Upper lobe of right lung (tissue), 1 donor: ENCODE measurements at regions not wholly inside any gene's neighbourhood (a gene's known extent, or its start where the extent isn't known, plus 50 kb on each side); places are given as distances from the start of the nearest gene placed in this dataset.
A peak's percentile ranks its signal among the peaks of the same experiment; 100 is the strongest.

Source experiments
- ATAC-seq: fragments of 200-7000 bp; cut with Tn5 transposase; one replicate; pipeline ENCODE4 v1.9.1; 2020; ENCODE audit warnings: mild to moderate bottlenecking, moderate library complexity
- DNase-seq: peaks from one replicate; pipeline ENCODE4 v3.0.0-alpha.2; 2020
- H3K27ac ChIP-seq: fragments of 200-600 bp; one replicate; pipeline ENCODE4 v1.8.0; 2022
- H3K27me3 ChIP-seq: fragments of 200-600 bp; one replicate; pipeline ENCODE4 v1.8.0; 2022; ENCODE audit warnings: mild to moderate bottlenecking
- H3K36me3 ChIP-seq: fragments of 200-600 bp; one replicate; pipeline ENCODE4 v1.8.0; 2022
- H3K4me1 ChIP-seq: fragments of 200-600 bp; one replicate; pipeline ENCODE4 v1.8.0; 2022
- H3K4me3 ChIP-seq: fragments of 200-600 bp; one replicate; pipeline ENCODE4 v1.8.0; 2022; ENCODE audit warnings: mild to moderate bottlenecking
- H3K9me3 ChIP-seq: fragments of 200-600 bp; one replicate; pipeline ENCODE4 v1.8.0; 2022
- CTCF ChIP-seq: fragments of 200-600 bp; IDR thresholded peaks from one replicate; pipeline ENCODE4 v1.8.0; 2022; ENCODE audit warnings: antibody characterized with exemption
- intact Hi-C: fragments of 100-400 bp; cut with DNase I; formaldehyde crosslinking; loops from one replicate; pipeline ENCODE4 v1.11.0; 2022
- donor health status: DM: no; HTN: yes; CAD: no; lungs with severe emphysema.

GRCh38 chr2:239471011-239471792, 70.4 kb upstream of the HDAC4 start:
- Histone ChIP-seq H3K27me3 (no peaks in the 10 kb centered on the region), H3K4me3 (no peak overlapping the region), H3K4me1 (no peaks in the 10 kb centered on the region), H3K27ac (no peak overlapping the region), H3K9me3 (no peaks in the 10 kb centered on the region), H3K36me3 (no peaks in the 10 kb centered on the region)
- intact Hi-C loops, result no loop called here
- DNase-seq (no peak), ATAC-seq (no peak)
- TF ChIP-seq CTCF, result no peak

- intact Hi-C loops, result no loop called here
- no peak for ATAC-seq
- H3K27ac ChIP-seq, result no peak overlapping the region
- H3K4me3 ChIP-seq, result no peak overlapping the region
- H3K36me3 ChIP-seq, result no peaks in the 10 kb centered on the region
- TF ChIP-seq CTCF, result no peak
- no peaks in the 10 kb centered on the region for H3K4me1 ChIP-seq
- DNase-seq, result no peak
- no peaks in the 10 kb centered on the region for H3K27me3 ChIP-seq
- H3K9me3 ChIP-seq, result no peaks in the 10 kb centered on the region
These were observed 69.5 kb upstream of the HDAC4 start for GRCh38 chr2:239470151-239470900.

- ATAC-seq (no peak), DNase-seq (no peak)
These were observed 68.5 kb upstream of the HDAC4 start for GRCh38 chr2:239469106-239469960.

GRCh38 chr2:239468491-239469105, 67.8 kb upstream of the HDAC4 start:
- DNase-seq (peak; percentile 53), ATAC-seq (no peak)
- TF ChIP-seq CTCF, result no peak
- H3K36me3 ChIP-seq, result no peaks in the 10 kb centered on the region
- no peaks in the 10 kb centered on the region for H3K9me3 ChIP-seq
- no peak overlapping the region for H3K4me3 ChIP-seq
- no peaks in the 10 kb centered on the region for H3K4me1 ChIP-seq
- no peaks in the 10 kb centered on the region for H3K27me3 ChIP-seq
- intact Hi-C loops, result no loop called here
- no peak overlapping the region for H3K27ac ChIP-seq

More at GRCh38 chr2:239469106-239469960, 68.5 kb upstream of the HDAC4 start:
- H3K4me1 ChIP-seq, result no peaks in the 10 kb centered on the region
- no peaks in the 10 kb centered on the region for H3K9me3 ChIP-seq
- no peak overlapping the region for H3K4me3 ChIP-seq
- no peak overlapping the region for H3K27ac ChIP-seq
- TF ChIP-seq CTCF, result no peak
- intact Hi-C loops, result no loop called here
- H3K36me3 ChIP-seq, result no peaks in the 10 kb centered on the region
- H3K27me3 ChIP-seq, result no peaks in the 10 kb centered on the region

- Histone ChIP-seq H3K27me3 (no peaks in the 10 kb centered on the region), H3K9me3 (no peaks in the 10 kb centered on the region), H3K36me3 (no peaks in the 10 kb centered on the region), H3K4me1 (no peaks in the 10 kb centered on the region), H3K27ac (no peak overlapping the region), H3K4me3 (no peak overlapping the region)
- no peak for DNase-seq
- ATAC-seq, result no peak
- intact Hi-C loops, result no loop called here
- TF ChIP-seq CTCF, result no peak
These were observed 67.2 kb upstream of the HDAC4 start for GRCh38 chr2:239467956-239468490.
